GM12878 (cell line): ENCODE measurements at regions not wholly inside any gene's neighbourhood (a gene's known extent, or its start where the extent isn't known, plus 50 kb on each side); places are given as distances from the start of the nearest gene placed in this dataset.

Source experiments
- ATAC-seq: fragments of 200-7000 bp; cut with Tn5 transposase; 3 replicates; pipeline ENCODE4 v1.9.1; 2020; ENCODE audit warnings: mild to moderate bottlenecking, moderate library complexity
- BruUV-seq: library from RNA; stranded (reverse); fragments of 400-500 nt; replicated peaks from 2 replicates; lab custom pipeline; 2021; lab: Mats Ljungman, UMichigan
- CTCF ChIA-PET: fragments of 300-600 bp; sonication (Branson Sonifier 250); formaldehyde crosslinking; extraction: SDS; loops from one replicate; lab custom pipeline; 2021; ENCODE audit warnings: inconsistent platforms; lab: Yijun Ruan, JAX
- POLR2A ChIA-PET: fragments of 350-600 bp; formaldehyde crosslinking; extraction: SDS; loops from one replicate; lab custom pipeline; 2021; ENCODE audit warnings: inconsistent platforms; lab: Charles Lee
- RAD21 ChIA-PET: fragments of 300-600 bp; sonication (Branson Sonifier 250); formaldehyde crosslinking; loops from one replicate; lab custom pipeline; 2023; ENCODE audit warnings: antibody characterized with exemption; ENCODE audit not compliant: unreplicated experiment; lab: Charles Lee
- SMC1A ChIA-PET: fragments of 300-600 bp; sonication (Branson Sonifier 250); formaldehyde crosslinking; loops from one replicate; lab custom pipeline; 2023; ENCODE audit not compliant: unreplicated experiment, uncharacterized antibody; lab: Charles Lee
- DNase-seq: peaks from one replicate; pipeline ENCODE4 v3.0.0-alpha.2; 2011; ENCODE audit warnings: low read depth, low spot score
- FAIRE-seq: peaks from 3 replicates; lab custom pipeline; 2011; peaks lifted over from hg19 to GRCh38; lab: Jason Lieb, UNC
- H2AFZ ChIP-seq: 2 replicates; pipeline ENCODE4 v1.6.0; 2011; ENCODE audit warnings: low read depth, low read length, control low read depth; ENCODE audit not compliant: control insufficient read depth
- H3K27ac ChIP-seq: 2 replicates; pipeline ENCODE4 v1.5.1; 2011; ENCODE audit warnings: control low read depth; ENCODE audit not compliant: control insufficient read depth, insufficient read depth
- H3K27me3 ChIP-seq, 2 experiments: replicated peaks in 1 of 2; 2 replicates each; pipeline versions ENCODE4 v1.6.0 to v1.6.1; 2011; ENCODE audit warnings: low read length in 1 of 2; ENCODE audit not compliant: control insufficient read depth in 2 of 2, insufficient read depth in 2 of 2
- H3K36me3 ChIP-seq, 2 experiments: 2 replicates each; pipeline ENCODE4 v1.5.1; 2011; ENCODE audit warnings: low read length in 1 of 2; ENCODE audit not compliant: control insufficient read depth in 2 of 2, insufficient read depth in 2 of 2
- H3K4me1 ChIP-seq: 2 replicates; pipeline ENCODE4 v1.6.1; 2011; ENCODE audit warnings: mild to moderate bottlenecking, low read length, moderate library complexity, mixed read lengths; ENCODE audit not compliant: control insufficient read depth, insufficient read depth
- H3K4me2 ChIP-seq: 2 replicates; pipeline ENCODE4 v1.6.0; 2011; ENCODE audit warnings: control low read depth; ENCODE audit not compliant: control insufficient read depth, insufficient read depth
- H3K4me3 ChIP-seq: fragments of 200-600 bp; sonication (generic); 2 replicates; pipeline ENCODE4 v1.5.1; 2016
- H3K79me2 ChIP-seq: 2 replicates; pipeline ENCODE4 v1.6.0; 2011; ENCODE audit warnings: low read length; ENCODE audit not compliant: control insufficient read depth, insufficient read depth
- H3K9ac ChIP-seq: 2 replicates; pipeline ENCODE4 v1.8.0; 2011; ENCODE audit warnings: low read length, control low read depth, mixed read lengths; ENCODE audit not compliant: control insufficient read depth, insufficient read depth
- H3K9me3 ChIP-seq: replicated peaks from 3 replicates; pipeline ENCODE4 v1.5.1; 2011; ENCODE audit warnings: mild to moderate bottlenecking, low read length; ENCODE audit not compliant: control insufficient read depth, insufficient read depth
- H4K20me1 ChIP-seq: 2 replicates; pipeline ENCODE4 v1.6.0; 2011; ENCODE audit not compliant: control insufficient read depth, insufficient read depth
- ATF3 ChIP-seq: IDR thresholded peaks from 2 replicates; pipeline ENCODE4 v1.6.1; 2011; ENCODE audit warnings: low read depth, mild to moderate bottlenecking, low read length, moderate library complexity, borderline replicate concordance; ENCODE audit errors: extremely low read depth
- CEBPZ ChIP-seq: fragments of 150-350 bp; IDR thresholded peaks from 2 replicates; pipeline ENCODE4 v1.6.1; 2016; ENCODE audit warnings: low read depth, low read length
- CUX1 ChIP-seq: IDR thresholded peaks from 2 replicates; pipeline ENCODE4 v1.6.1; 2012; ENCODE audit warnings: improper control_type of control experiment, low read depth, low read length; ENCODE audit not compliant: insufficient replicate concordance
- HDAC2 ChIP-seq: fragments of 200-600 bp; sonication (generic); IDR thresholded peaks from 2 replicates; pipeline ENCODE4 v1.6.1; 2017
- MYC ChIP-seq: IDR thresholded peaks from 2 replicates; pipeline ENCODE4 v1.6.1; 2011; ENCODE audit warnings: mild to moderate bottlenecking, low read length, moderate library complexity, inconsistent platforms; ENCODE audit not compliant: insufficient read depth, insufficient replicate concordance, insufficient read length, severe bottlenecking
- SIN3A ChIP-seq: IDR thresholded peaks from 2 replicates; pipeline ENCODE4 v1.6.1; 2012; ENCODE audit warnings: low read depth, low read length, improper control_type of control experiment
- SMC3 ChIP-seq: IDR thresholded peaks from 2 replicates; pipeline ENCODE4 v1.6.1; 2011; ENCODE audit warnings: low read length, improper control_type of control experiment, borderline replicate concordance
- USF2 ChIP-seq: IDR thresholded peaks from 2 replicates; pipeline ENCODE4 v1.6.1; 2011; ENCODE audit warnings: low read depth, low read length, improper control_type of control experiment, borderline replicate concordance
- WGBS: methylation state at CpG from one replicate; pipeline ENCODE4 v1.1.6; 2016; ENCODE audit warnings: low lambda C conversion rate; ENCODE audit not compliant: insufficient replicate concordance, insufficient coverage; ENCODE audit errors: missing lambda C conversion rate; 5-methylcytosine and 5-hydroxymethylcytosine counted together
- in situ Hi-C: fragments of 300-500 bp; cut with MboI; formaldehyde crosslinking; loops from 9 replicates; pipeline ENCODE4 v1.14.3; 2018; ENCODE audit warnings: mixed read lengths
- intact Hi-C: fragments of 100-400 bp; cut with micrococcal nuclease; formaldehyde crosslinking; loops from one replicate; pipeline ENCODE4 v1.14.2; 2022; ENCODE audit not compliant: unreplicated experiment

DNA sequence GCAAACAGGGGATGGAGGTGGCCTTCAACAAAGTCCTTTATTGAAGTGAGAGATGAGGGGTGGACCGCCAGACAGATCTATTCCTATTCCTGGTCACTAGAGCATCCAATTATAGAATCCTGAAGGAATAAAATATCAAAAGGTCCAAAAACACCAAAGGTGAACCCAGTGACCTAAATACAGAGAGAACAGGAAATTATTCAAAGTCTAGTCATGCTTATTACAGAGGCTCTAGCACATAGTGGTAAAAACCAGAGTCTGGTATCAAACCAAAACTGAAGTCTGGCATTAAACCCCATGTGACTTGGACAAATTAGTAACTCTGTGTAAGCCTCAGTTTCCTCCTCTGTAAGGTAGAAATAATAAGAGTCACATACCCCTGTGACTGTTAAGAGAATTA is 100.5 kb upstream of the SNX2 start:
- intact Hi-C loops = no loop called here
- ChIA-PET CTCF (no interaction called here), SMC1A (no interaction called here), POLR2A (no interaction called here), RAD21 (no interaction called here)
- no TSS peak for BruUV-seq
- no peaks in the 10 kb centered on the region for H4K20me1 ChIP-seq
- H2AFZ ChIP-seq = no peak overlapping the region
- DNase-seq = no peak
- in situ Hi-C loops = no loop called here
- no peaks in the 10 kb centered on the region for H3K36me3 ChIP-seq
- H3K4me2 ChIP-seq = no peak overlapping the region
- TF ChIP-seq CEBPZ (no peak), CUX1 (no peak), HDAC2 (no peak), SMC3 (no peak), SIN3A (no peak), MYC (no peak), USF2 (no peak), ATF3 (no peak)
- H3K27me3 ChIP-seq = no peaks in the 10 kb centered on the region
- no peaks in the 10 kb centered on the region for H3K9me3 ChIP-seq
- H3K79me2 ChIP-seq = no peaks in the 10 kb centered on the region
- H3K4me1 ChIP-seq = no peaks in the 10 kb centered on the region
- no peak overlapping the region for H3K4me3 ChIP-seq
- H3K9ac ChIP-seq = no peak overlapping the region
- H3K27ac ChIP-seq = no peak overlapping the region
- 25% methylated on average over 1 of the region's 1 CpG for WGBS
- no peak for FAIRE-seq
- ATAC-seq = no peak
